ENCODE measurements at regions not wholly inside any gene's neighbourhood (a gene's known extent, or its start where the extent isn't known, plus 50 kb on each side); places are given as distances from the start of the nearest gene placed in this dataset.

GRCh38 chr9:108021096-108021710 is 531.6 kb upstream of the KLF4 start:
- H3K27ac Mint-ChIP-seq = no peak overlapping the region
- H3K9me3 Mint-ChIP-seq = no peaks in the 10 kb centered on the region
- ChIA-PET POLR2A (no interaction called here), CTCF (no interaction called here)
- H3K4me1 Mint-ChIP-seq = no peaks in the 10 kb centered on the region
- ATAC-seq (ENCODE audit: low read depth) = no peak
- intact Hi-C loops (cut with micrococcal nuclease) = no loop called here
- H3K36me3 Mint-ChIP-seq (ENCODE audit: low read depth) = no peaks in the 10 kb centered on the region
- H3K4me3 Mint-ChIP-seq = no peak overlapping the region
- no peak for DNase-seq
- TF ChIP-seq CTCF (IDR thresholded peaks at IDR 0.05) = no peak
- no peaks in the 10 kb centered on the region for H3K27me3 Mint-ChIP-seq

GRCh38 chr9:108019821-108020220 is 530.3 kb upstream of the KLF4 start:
- ATAC-seq (ENCODE audit: low read depth) (no peak), DNase-seq (no peak)
- Mint-ChIP-seq H3K27me3 (no peaks in the 10 kb centered on the region), H3K27ac (no peak overlapping the region), H3K36me3 (ENCODE audit: low read depth) (no peaks in the 10 kb centered on the region), H3K4me1 (peaks cover 5% of the 10 kb centered on the region), H3K9me3 (no peaks in the 10 kb centered on the region), H3K4me3 (no peak overlapping the region)
- intact Hi-C loops (cut with micrococcal nuclease) = no loop called here
- TF ChIP-seq CTCF (IDR thresholded peaks at IDR 0.05) = no peak
- POLR2A ChIA-PET = no interaction called here
- CTCF ChIA-PET = no interaction called here

- no peaks in the 10 kb centered on the region for H3K27me3 Mint-ChIP-seq
- no peak overlapping the region for H3K27ac Mint-ChIP-seq
- DNase-seq = no peak
- no peak for ATAC-seq (ENCODE audit: low read depth)
- intact Hi-C loops (cut with micrococcal nuclease) = no loop called here
- H3K9me3 Mint-ChIP-seq = no peaks in the 10 kb centered on the region
- peaks cover 25% of the 10 kb centered on the region for H3K4me1 Mint-ChIP-seq
- no peak overlapping the region for H3K4me3 Mint-ChIP-seq
- ChIA-PET POLR2A (no interaction called here), CTCF (no interaction called here)
- H3K36me3 Mint-ChIP-seq (ENCODE audit: low read depth) = no peaks in the 10 kb centered on the region
- TF ChIP-seq CTCF (IDR thresholded peaks at IDR 0.05) = no peak
Measured at GRCh38 chr9:108017671-108018070, 528.1 kb upstream of the KLF4 start.

GRCh38 chr9:108016446-108016845 is 526.9 kb upstream of the KLF4 start:
- POLR2A ChIA-PET = no interaction called here
- no peak for TF ChIP-seq CTCF (IDR thresholded peaks at IDR 0.05)
- intact Hi-C loops (cut with micrococcal nuclease) = no loop called here

GRCh38 chr9:108015690-108016089 is 526.1 kb upstream of the KLF4 start:
- intact Hi-C loops (cut with micrococcal nuclease) = no loop called here
- H3K4me3 Mint-ChIP-seq = no peak overlapping the region
- CTCF ChIA-PET = no interaction called here
- DNase-seq (no peak), ATAC-seq (ENCODE audit: low read depth) (no peak)
- no peak for TF ChIP-seq CTCF (IDR thresholded peaks at IDR 0.05)
- H3K9me3 Mint-ChIP-seq = no peaks in the 10 kb centered on the region
- H3K36me3 Mint-ChIP-seq (ENCODE audit: low read depth) = no peaks in the 10 kb centered on the region
- H3K4me1 Mint-ChIP-seq = peaks cover 35% of the 10 kb centered on the region
- H3K27me3 Mint-ChIP-seq = no peaks in the 10 kb centered on the region
- no peak overlapping the region for H3K27ac Mint-ChIP-seq
- POLR2A ChIA-PET = no interaction called here

More at GRCh38 chr9:108016446-108016845, 526.9 kb upstream of the KLF4 start:
- H3K36me3 Mint-ChIP-seq (ENCODE audit: low read depth) = no peaks in the 10 kb centered on the region
- peaks cover 35% of the 10 kb centered on the region for H3K4me1 Mint-ChIP-seq
- H3K27me3 Mint-ChIP-seq = no peaks in the 10 kb centered on the region
- no peak overlapping the region for H3K4me3 Mint-ChIP-seq
- DNase-seq (no peak), ATAC-seq (ENCODE audit: low read depth) (no peak)
- no peak overlapping the region for H3K27ac Mint-ChIP-seq
- CTCF ChIA-PET = no interaction called here
- H3K9me3 Mint-ChIP-seq = no peaks in the 10 kb centered on the region
